NCI-H1436 (cell line): ENCODE measurements at regions not wholly inside any gene's neighbourhood (a gene's known extent, or its start where the extent isn't known, plus 50 kb on each side); places are given as distances from the start of the nearest gene placed in this dataset.
A peak's percentile ranks its signal among the peaks of the same experiment; 100 is the strongest.

Experiments
- DNase-seq: peaks from one replicate; lab custom pipeline; 2025; lab: John Stamatoyannopoulos, UW

DNA sequence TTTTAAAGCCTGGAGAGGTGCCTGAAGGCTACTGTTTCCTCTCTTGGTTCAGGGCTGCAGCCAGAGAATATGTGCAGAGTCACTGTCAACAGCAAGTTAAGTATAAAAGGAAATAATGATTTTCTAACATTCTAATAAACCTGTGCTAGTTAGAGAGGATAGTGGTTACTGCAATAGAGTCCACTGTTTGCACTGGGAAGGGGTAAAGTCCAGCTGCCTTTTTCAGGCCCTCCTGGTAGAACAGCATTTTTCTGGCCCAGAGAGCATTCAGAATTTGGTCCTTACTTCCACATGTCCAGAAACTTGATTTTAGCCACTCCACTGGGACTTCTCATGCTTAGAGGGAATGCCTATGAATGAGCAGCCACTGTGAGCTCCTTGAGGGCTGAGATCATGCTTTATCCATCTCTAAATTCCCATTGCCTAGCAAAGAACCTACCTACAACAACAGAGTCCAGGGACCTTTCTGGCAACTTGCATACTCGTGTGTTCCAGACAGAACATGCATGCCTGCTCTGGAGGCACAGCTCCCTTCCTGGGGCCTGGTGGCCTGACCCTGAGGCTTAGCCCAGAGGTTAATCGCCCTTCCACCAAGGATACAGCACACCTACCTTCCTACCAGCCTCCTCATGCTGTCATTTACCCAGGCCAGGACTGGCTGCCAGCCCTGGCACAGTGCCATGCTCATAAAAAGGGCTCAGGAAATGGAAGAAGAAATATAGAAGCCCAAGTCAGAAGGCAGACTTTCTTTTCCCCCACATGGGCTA lies 50.3 kb upstream of the ATP13A3 start:
- DNase-seq, result peak; percentile 39
